ENCODE measurements at regions not wholly inside any gene's neighbourhood (a gene's known extent, or its start where the extent isn't known, plus 50 kb on each side); places are given as distances from the start of the nearest gene placed in this dataset.

DNA sequence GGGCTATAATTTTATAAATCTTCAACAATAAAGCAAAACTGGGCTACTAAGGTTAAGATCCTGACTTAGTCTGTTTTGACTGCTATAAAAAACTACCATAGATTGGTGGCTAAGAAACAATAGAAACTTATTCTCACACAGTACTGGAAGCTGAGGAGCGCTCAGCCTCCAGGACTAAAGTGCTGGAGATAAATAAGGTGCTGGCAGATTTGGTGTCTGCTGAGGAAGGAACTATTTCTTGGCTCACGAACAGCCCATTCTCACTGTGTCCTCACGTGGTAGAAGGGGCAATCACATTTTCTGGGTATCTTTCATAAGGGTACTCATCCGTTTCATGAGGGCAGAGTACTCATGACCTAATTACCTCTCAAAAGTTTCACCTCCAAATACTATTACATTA is 166.8 kb upstream of the CBLB start:
- no peak for ATAC-seq
- TF ChIP-seq, protein P1, sequence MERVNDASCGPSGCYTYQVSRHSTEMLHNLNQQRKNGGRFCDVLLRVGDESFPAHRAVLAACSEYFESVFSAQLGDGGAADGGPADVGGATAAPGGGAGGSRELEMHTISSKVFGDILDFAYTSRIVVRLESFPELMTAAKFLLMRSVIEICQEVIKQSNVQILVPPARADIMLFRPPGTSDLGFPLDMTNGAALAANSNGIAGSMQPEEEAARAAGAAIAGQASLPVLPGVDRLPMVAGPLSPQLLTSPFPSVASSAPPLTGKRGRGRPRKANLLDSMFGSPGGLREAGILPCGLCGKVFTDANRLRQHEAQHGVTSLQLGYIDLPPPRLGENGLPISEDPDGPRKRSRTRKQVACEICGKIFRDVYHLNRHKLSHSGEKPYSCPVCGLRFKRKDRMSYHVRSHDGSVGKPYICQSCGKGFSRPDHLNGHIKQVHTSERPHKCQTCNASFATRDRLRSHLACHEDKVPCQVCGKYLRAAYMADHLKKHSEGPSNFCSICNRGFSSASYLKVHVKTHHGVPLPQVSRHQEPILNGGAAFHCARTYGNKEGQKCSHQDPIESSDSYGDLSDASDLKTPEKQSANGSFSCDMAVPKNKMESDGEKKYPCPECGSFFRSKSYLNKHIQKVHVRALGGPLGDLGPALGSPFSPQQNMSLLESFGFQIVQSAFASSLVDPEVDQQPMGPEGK (CRISPR knock-in tag; IDR thresholded peaks at IDR 0.05; ENCODE audit: borderline replicate concordance) = no peak
- TF ChIP-seq ARNTL (CRISPR knock-in tag; IDR thresholded peaks at IDR 0.05; ENCODE audit: borderline replicate concordance, low read depth) (no peak), CSDC2 (CRISPR knock-in tag; IDR thresholded peaks at IDR 0.05) (no peak), ZNF8 (CRISPR knock-in tag; IDR thresholded peaks at IDR 0.05) (no peak), ISL1 (CRISPR knock-in tag; IDR thresholded peaks at IDR 0.05) (no peak), ZFP3 (CRISPR knock-in tag; IDR thresholded peaks at IDR 0.05) (no peak), ZNF70 (CRISPR knock-in tag; IDR thresholded peaks at IDR 0.05) (no peak), RARB (CRISPR knock-in tag; IDR thresholded peaks at IDR 0.05) (no peak), OSR1 (CRISPR knock-in tag; IDR thresholded peaks at IDR 0.05) (no peak), BACH2 (CRISPR knock-in tag; IDR thresholded peaks at IDR 0.05; ENCODE audit: borderline replicate concordance) (no peak)
- TF ChIP-seq, protein P2, sequence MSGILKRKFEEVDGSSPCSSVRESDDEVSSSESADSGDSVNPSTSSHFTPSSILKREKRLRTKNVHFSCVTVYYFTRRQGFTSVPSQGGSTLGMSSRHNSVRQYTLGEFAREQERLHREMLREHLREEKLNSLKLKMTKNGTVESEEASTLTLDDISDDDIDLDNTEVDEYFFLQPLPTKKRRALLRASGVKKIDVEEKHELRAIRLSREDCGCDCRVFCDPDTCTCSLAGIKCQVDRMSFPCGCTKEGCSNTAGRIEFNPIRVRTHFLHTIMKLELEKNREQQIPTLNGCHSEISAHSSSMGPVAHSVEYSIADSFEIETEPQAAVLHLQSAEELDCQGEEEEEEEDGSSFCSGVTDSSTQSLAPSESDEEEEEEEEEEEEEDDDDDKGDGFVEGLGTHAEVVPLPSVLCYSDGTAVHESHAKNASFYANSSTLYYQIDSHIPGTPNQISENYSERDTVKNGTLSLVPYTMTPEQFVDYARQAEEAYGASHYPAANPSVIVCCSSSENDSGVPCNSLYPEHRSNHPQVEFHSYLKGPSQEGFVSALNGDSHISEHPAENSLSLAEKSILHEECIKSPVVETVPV (CRISPR knock-in tag; IDR thresholded peaks at IDR 0.05) = no peak

DNA sequence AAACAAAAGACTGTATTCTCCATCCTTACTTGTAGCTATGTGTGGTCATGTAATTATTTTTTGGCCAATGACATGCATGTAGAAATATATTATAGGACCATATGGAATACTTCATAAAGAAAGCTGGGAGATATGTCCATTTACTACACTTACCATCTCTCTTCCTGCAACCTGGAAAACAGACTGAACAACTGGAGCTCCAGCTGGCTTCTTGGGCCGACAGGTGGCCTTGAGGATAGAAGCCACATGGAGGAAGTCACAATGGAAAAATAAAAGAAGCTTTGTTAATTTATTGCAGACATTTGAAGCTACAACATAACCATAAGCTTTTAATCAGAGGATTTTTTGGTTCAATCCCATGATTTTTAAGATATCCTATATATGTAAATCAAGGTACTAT is 167.9 kb upstream of the CBLB start:
- ATAC-seq = no peak
- TF ChIP-seq, protein P1 (CRISPR knock-in tag; IDR thresholded peaks at IDR 0.05; ENCODE audit: borderline replicate concordance) = no peak
- TF ChIP-seq PPARA (CRISPR knock-in tag; IDR thresholded peaks at IDR 0.05; ENCODE audit: borderline replicate concordance) = no peak
- TF ChIP-seq ZNF70 (CRISPR knock-in tag; IDR thresholded peaks at IDR 0.05) = no peak
- no peak for TF ChIP-seq SNAI2 (CRISPR knock-in tag; IDR thresholded peaks at IDR 0.05)
- no peak for TF ChIP-seq ZFP30 (CRISPR knock-in tag; IDR thresholded peaks at IDR 0.05)
- no peak for TF ChIP-seq ZNF565 (CRISPR knock-in tag; conservative IDR thresholded peaks at IDR 0.05; ENCODE audit: low read depth)
- no peak for TF ChIP-seq RARB (CRISPR knock-in tag; IDR thresholded peaks at IDR 0.05)
- TF ChIP-seq ARNTL (CRISPR knock-in tag; IDR thresholded peaks at IDR 0.05; ENCODE audit: borderline replicate concordance, low read depth) = no peak
- TF ChIP-seq, protein P3, sequence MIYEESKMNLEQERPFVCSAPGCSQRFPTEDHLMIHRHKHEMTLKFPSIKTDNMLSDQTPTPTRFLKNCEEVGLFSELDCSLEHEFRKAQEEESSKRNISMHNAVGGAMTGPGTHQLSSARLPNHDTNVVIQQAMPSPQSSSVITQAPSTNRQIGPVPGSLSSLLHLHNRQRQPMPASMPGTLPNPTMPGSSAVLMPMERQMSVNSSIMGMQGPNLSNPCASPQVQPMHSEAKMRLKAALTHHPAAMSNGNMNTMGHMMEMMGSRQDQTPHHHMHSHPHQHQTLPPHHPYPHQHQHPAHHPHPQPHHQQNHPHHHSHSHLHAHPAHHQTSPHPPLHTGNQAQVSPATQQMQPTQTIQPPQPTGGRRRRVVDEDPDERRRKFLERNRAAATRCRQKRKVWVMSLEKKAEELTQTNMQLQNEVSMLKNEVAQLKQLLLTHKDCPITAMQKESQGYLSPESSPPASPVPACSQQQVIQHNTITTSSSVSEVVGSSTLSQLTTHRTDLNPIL (CRISPR knock-in tag; IDR thresholded peaks at IDR 0.05; ENCODE audit: low read depth) = no peak

DNA sequence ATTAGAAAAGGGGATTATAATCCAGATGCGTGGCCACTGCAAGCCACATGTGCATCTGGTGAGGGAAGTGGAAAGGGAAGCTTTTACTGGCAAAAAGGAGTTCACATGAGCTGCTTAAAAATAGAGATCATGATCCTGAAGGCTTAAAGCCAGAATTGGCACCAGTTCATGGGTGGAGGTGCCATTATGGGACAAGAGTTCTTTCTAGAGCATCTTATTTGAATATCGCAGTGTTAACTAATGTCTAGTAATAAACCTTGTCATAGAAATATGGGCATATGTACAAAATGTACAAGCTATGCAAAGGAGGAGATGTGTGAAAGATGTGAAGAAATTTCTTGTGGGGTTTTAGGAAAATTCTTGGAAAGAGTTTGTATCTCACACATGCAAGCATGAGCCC is 178.4 kb upstream of the CBLB start:
- TF ChIP-seq ZNF70 (CRISPR knock-in tag; IDR thresholded peaks at IDR 0.05) (no peak), ZFP3 (CRISPR knock-in tag; IDR thresholded peaks at IDR 0.05) (no peak), ARNTL (CRISPR knock-in tag; IDR thresholded peaks at IDR 0.05; ENCODE audit: borderline replicate concordance, low read depth) (no peak), ZNF8 (CRISPR knock-in tag; IDR thresholded peaks at IDR 0.05) (no peak), ISL1 (CRISPR knock-in tag; IDR thresholded peaks at IDR 0.05) (no peak), ZC3H10 (CRISPR knock-in tag; IDR thresholded peaks at IDR 0.05) (no peak), OSR1 (CRISPR knock-in tag; IDR thresholded peaks at IDR 0.05) (no peak)
- TF ChIP-seq, protein P2 (CRISPR knock-in tag; IDR thresholded peaks at IDR 0.05) = no peak
- TF ChIP-seq, protein P1 (CRISPR knock-in tag; IDR thresholded peaks at IDR 0.05; ENCODE audit: borderline replicate concordance) = no peak
- TF ChIP-seq, protein P3 (CRISPR knock-in tag; IDR thresholded peaks at IDR 0.05; ENCODE audit: low read depth) = no peak
- TF ChIP-seq, protein P4, sequence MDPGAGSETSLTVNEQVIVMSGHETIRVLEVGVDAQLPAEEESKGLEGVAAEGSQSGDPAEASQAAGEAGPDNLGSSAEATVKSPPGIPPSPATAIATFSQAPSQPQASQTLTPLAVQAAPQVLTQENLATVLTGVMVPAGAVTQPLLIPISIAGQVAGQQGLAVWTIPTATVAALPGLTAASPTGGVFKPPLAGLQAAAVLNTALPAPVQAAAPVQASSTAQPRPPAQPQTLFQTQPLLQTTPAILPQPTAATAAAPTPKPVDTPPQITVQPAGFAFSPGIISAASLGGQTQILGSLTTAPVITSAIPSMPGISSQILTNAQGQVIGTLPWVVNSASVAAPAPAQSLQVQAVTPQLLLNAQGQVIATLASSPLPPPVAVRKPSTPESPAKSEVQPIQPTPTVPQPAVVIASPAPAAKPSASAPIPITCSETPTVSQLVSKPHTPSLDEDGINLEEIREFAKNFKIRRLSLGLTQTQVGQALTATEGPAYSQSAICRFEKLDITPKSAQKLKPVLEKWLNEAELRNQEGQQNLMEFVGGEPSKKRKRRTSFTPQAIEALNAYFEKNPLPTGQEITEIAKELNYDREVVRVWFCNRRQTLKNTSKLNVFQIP (CRISPR knock-in tag; IDR thresholded peaks at IDR 0.05; ENCODE audit: borderline replicate concordance, low read depth) = no peak
- no peak for ATAC-seq

Data from SK-N-SH treated with all-trans-retinoic acid at 6 μM for 48 hours (cell line).